SK-N-SH (cell line): ENCODE measurements at regions not wholly inside any gene's neighbourhood (a gene's known extent, or its start where the extent isn't known, plus 50 kb on each side); places are given as distances from the start of the nearest gene placed in this dataset.

ENCODE experiments used
- CTCF ChIA-PET: fragments of 300-600, 350-600 bp; formaldehyde crosslinking; extraction: SDS; loops from one replicate; lab custom pipeline; 2021; lab: Yijun Ruan, JAX
- POLR2A ChIA-PET: fragments of 350-600 bp; sonication (Branson Sonifier 250); formaldehyde crosslinking; extraction: SDS; loops from one replicate; lab custom pipeline; 2020; ENCODE audit warnings: antibody characterized with exemption, inconsistent platforms; lab: Yijun Ruan, JAX
- DNase-seq: peaks from one replicate; pipeline ENCODE4 v3.0.0; 2012
- H2AFZ ChIP-seq: fragments of 200-600 bp; sonication (generic); 2 replicates; pipeline ENCODE4 v1.8.1; 2016; ENCODE audit warnings: antibody characterized with exemption, mild to moderate bottlenecking, low read depth
- H3F3A ChIP-seq: fragments of 200-600 bp; sonication (generic); replicated peaks from 2 replicates; pipeline ENCODE3; 2016; ENCODE audit warnings: antibody characterized with exemption, mild to moderate bottlenecking; ENCODE audit not compliant: insufficient read depth
- H3K27ac ChIP-seq, 2 experiments: fragments of 200-500 bp in 1 of 2; fragments of 200-600 bp in 1 of 2; sonication (Bioruptor generic) in 1 of 2; sonication (generic), shearing (Covaris generic) in 1 of 2; 2 replicates each; pipeline versions ENCODE4 v1.5.1 to v1.6.1; 2014 to 2016; ENCODE audit warnings: low read depth in 2 of 2, inconsistent platforms in 1 of 2, low read length in 1 of 2, mild to moderate bottlenecking in 1 of 2, mixed read lengths in 1 of 2
- H3K27me3 ChIP-seq: fragments of 200-600 bp; sonication (generic), shearing (Covaris generic); 2 replicates; pipeline ENCODE4 v1.6.1; 2016; ENCODE audit warnings: mixed run types; ENCODE audit not compliant: insufficient read depth
- H3K36me3 ChIP-seq, 2 experiments: fragments of 200-500 bp in 1 of 2; fragments of 200-600 bp in 1 of 2; sonication (Bioruptor generic) in 1 of 2; sonication (generic) in 1 of 2; replicated peaks in 1 of 2; 2 replicates each; pipeline versions ENCODE3 to v1.5.1; 2014 to 2016; ENCODE audit warnings: low read length in 1 of 2, mild to moderate bottlenecking in 1 of 2; ENCODE audit not compliant: insufficient read depth in 2 of 2, control insufficient read depth in 1 of 2
- H3K4me1 ChIP-seq, 2 experiments: fragments of 200-500 bp in 1 of 2; fragments of 200-600 bp in 1 of 2; sonication (Bioruptor generic) in 1 of 2; sonication (generic), shearing (Covaris generic) in 1 of 2; 2 replicates each; pipeline versions ENCODE4 v1.5.1 to v1.6.1; 2014 to 2016; ENCODE audit warnings: low read depth in 1 of 2, low read length in 1 of 2, mixed run types in 1 of 2; ENCODE audit not compliant: insufficient read depth in 2 of 2, control insufficient read depth in 1 of 2
- H3K4me2 ChIP-seq: fragments of 200-600 bp; sonication (generic), shearing (Covaris generic); 2 replicates; pipeline ENCODE4 v1.6.1; 2017; ENCODE audit warnings: mixed run types
- H3K4me3 ChIP-seq, 2 experiments: fragments of 200-500 bp in 1 of 2; fragments of 200-600 bp in 1 of 2; sonication (Bioruptor generic) in 1 of 2; sonication (generic), shearing (Covaris generic) in 1 of 2; 2 replicates each; pipeline versions ENCODE4 v1.5.1 to v1.8.1; 2014 to 2016; ENCODE audit warnings: low read depth in 2 of 2, inconsistent platforms in 1 of 2, low read length in 1 of 2, mild to moderate bottlenecking in 1 of 2, mixed read lengths in 1 of 2, moderate library complexity in 1 of 2
- H3K79me2 ChIP-seq: fragments of 200-600 bp; sonication (generic); 2 replicates; pipeline ENCODE4 v1.8.1; 2017; ENCODE audit warnings: mild to moderate bottlenecking; ENCODE audit not compliant: insufficient read depth
- H3K9ac ChIP-seq: fragments of 200-600 bp; sonication (generic); 2 replicates; pipeline ENCODE4 v1.6.1; 2017; ENCODE audit warnings: mixed run types
- H3K9me2 ChIP-seq: fragments of 200-600 bp; sonication (generic); 2 replicates; pipeline ENCODE4 v1.6.1; 2017; ENCODE audit warnings: mixed run types
- H3K9me3 ChIP-seq: fragments of 200-600 bp; sonication (generic); 2 replicates; pipeline ENCODE4 v1.6.1; 2017; ENCODE audit warnings: mixed run types, mild to moderate bottlenecking, moderate library complexity
- H4K20me1 ChIP-seq: fragments of 200-600 bp; sonication (generic); 2 replicates; pipeline ENCODE4 v1.6.1; 2017; ENCODE audit warnings: mild to moderate bottlenecking, mixed run types; ENCODE audit not compliant: insufficient read depth
- CHD2 ChIP-seq: fragments of 150-350 bp; IDR thresholded peaks from 2 replicates; pipeline ENCODE4 v1.6.1; 2018; ENCODE audit warnings: low read length; ENCODE audit not compliant: partially characterized antibody
- CTCF ChIP-seq: fragments of 200-600 bp; sonication (generic); IDR thresholded peaks from 2 replicates; pipeline ENCODE4 v1.6.1; 2017; ENCODE audit warnings: antibody characterized with exemption, mild to moderate bottlenecking, moderate library complexity
- EP300 ChIP-seq, 2 experiments: IDR thresholded peaks; 2 replicates each; pipeline versions ENCODE4 v1.4.0 to v1.6.1; 2012; ENCODE audit warnings: borderline replicate concordance in 1 of 2, low read depth in 1 of 2, low read length in 1 of 2
- GABPA ChIP-seq: IDR thresholded peaks from 2 replicates; pipeline ENCODE4 v1.4.0; 2012; ENCODE audit warnings: low read depth, mild to moderate bottlenecking
- GATA2 ChIP-seq: sonication (generic); formaldehyde crosslinking; IDR thresholded peaks from 2 replicates; pipeline ENCODE4 v1.5.0; 2020; ENCODE audit warnings: mild to moderate bottlenecking, missing genetic modification reagents
- JUND ChIP-seq: IDR thresholded peaks from 2 replicates; pipeline ENCODE4 v1.4.0; 2012
- NRF1 ChIP-seq: IDR thresholded peaks from 2 replicates; pipeline ENCODE4 v1.6.1; 2012; ENCODE audit warnings: low read depth, mild to moderate bottlenecking, low read length
- POLR2AphosphoS5 ChIP-seq: IDR thresholded peaks from 2 replicates; pipeline ENCODE4 v1.6.1; 2012; ENCODE audit warnings: low read depth, low read length
- RCOR1 ChIP-seq: fragments of 150-350 bp; IDR thresholded peaks from 2 replicates; pipeline ENCODE4 v1.6.1; 2017; ENCODE audit warnings: antibody characterized with exemption, low read length
- REST ChIP-seq: IDR thresholded peaks from 2 replicates; pipeline ENCODE4 v1.6.1; 2012; ENCODE audit warnings: mild to moderate bottlenecking, low read depth, low read length, moderate library complexity
- RFX5 ChIP-seq: IDR thresholded peaks from 2 replicates; pipeline ENCODE4 v1.6.1; 2012; ENCODE audit warnings: mild to moderate bottlenecking, improper control_type of control experiment, low read length
- TEAD4 ChIP-seq: IDR thresholded peaks from 2 replicates; pipeline ENCODE4 v1.4.0; 2012; ENCODE audit warnings: mild to moderate bottlenecking, borderline replicate concordance; ENCODE audit not compliant: insufficient read depth
- USF2 ChIP-seq: fragments of 150-350 bp; IDR thresholded peaks from 2 replicates; pipeline ENCODE4 v1.6.1; 2017; ENCODE audit warnings: antibody characterized with exemption, low read length, low read depth, borderline replicate concordance
- WGBS: methylation state at CpG from one replicate; pipeline ENCODE4 v1.1.6; 2017; ENCODE audit warnings: low lambda C conversion rate; 5-methylcytosine and 5-hydroxymethylcytosine counted together
- TF ChIP-seq, protein P1 (sequence below): IDR thresholded peaks from 2 replicates; pipeline ENCODE4 v1.4.0; 2012; ENCODE audit warnings: low read depth, borderline replicate concordance
- TF ChIP-seq, protein P2 (sequence below): IDR thresholded peaks from 2 replicates; pipeline ENCODE4; 2012

- no peaks in the 10 kb centered on the region for H3K36me3 ChIP-seq
- WGBS = 61% methylated on average over 6 of the region's 6 CpGs
- no peaks in the 10 kb centered on the region for H3K9me3 ChIP-seq
- H3K9ac ChIP-seq = no peak overlapping the region
- TF ChIP-seq CTCF (no peak), USF2 (no peak), GABPA (no peak), REST (no peak), NRF1 (no peak), POLR2AphosphoS5 (no peak), RCOR1 (no peak), CHD2 (no peak), RFX5 (no peak), JUND (no peak), EP300 (IDR thresholded peaks at IDR 0.05; ENCODE audit: borderline replicate concordance in 1 of 2, low read depth in 1 of 2, low read length in 1 of 2) (no peak), TEAD4 (no peak), GATA2 (no peak)
- TF ChIP-seq, protein P1, sequence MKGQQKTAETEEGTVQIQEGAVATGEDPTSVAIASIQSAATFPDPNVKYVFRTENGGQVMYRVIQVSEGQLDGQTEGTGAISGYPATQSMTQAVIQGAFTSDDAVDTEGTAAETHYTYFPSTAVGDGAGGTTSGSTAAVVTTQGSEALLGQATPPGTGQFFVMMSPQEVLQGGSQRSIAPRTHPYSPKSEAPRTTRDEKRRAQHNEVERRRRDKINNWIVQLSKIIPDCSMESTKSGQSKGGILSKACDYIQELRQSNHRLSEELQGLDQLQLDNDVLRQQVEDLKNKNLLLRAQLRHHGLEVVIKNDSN = no peak
- TF ChIP-seq, protein P2, sequence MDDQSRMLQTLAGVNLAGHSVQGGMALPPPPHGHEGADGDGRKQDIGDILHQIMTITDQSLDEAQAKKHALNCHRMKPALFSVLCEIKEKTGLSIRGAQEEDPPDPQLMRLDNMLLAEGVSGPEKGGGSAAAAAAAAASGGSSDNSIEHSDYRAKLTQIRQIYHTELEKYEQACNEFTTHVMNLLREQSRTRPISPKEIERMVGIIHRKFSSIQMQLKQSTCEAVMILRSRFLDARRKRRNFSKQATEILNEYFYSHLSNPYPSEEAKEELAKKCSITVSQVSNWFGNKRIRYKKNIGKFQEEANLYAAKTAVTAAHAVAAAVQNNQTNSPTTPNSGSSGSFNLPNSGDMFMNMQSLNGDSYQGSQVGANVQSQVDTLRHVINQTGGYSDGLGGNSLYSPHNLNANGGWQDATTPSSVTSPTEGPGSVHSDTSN = no peak
- H3K27me3 ChIP-seq = no peaks in the 10 kb centered on the region
- peaks cover 0 to 6% of the 10 kb centered on the region in 2 experiments; a peak in 2 of 4 replicates for H3K4me1 ChIP-seq
- no peak overlapping the region for H3K27ac ChIP-seq
- H3K4me2 ChIP-seq = no peak overlapping the region
- no peak overlapping the region for H2AFZ ChIP-seq
- ChIA-PET CTCF (no interaction called here), POLR2A (no interaction called here)
- H3F3A ChIP-seq = no peaks in the 10 kb centered on the region
- DNase-seq = no peak
- 0 out of 2 replicates have a peak, but pooled peaks cover 5% of the 10 kb centered on the region for H3K9me2 ChIP-seq
- H3K79me2 ChIP-seq = no peaks in the 10 kb centered on the region
- no peak overlapping the region for H3K4me3 ChIP-seq
- no peaks in the 10 kb centered on the region for H4K20me1 ChIP-seq
Observed at GRCh38 chr1:238443687-238444086, 553.0 kb upstream of the ZP4 start.
